ENCODE measurements at regions not wholly inside any gene's neighbourhood (a gene's known extent, or its start where the extent isn't known, plus 50 kb on each side); places are given as distances from the start of the nearest gene placed in this dataset.
"Not testable (repeated sequence)": the region's sequence is repeated elsewhere in the genome, so short reads cannot be mapped to it uniquely, and the experiment has no call there.

DNA sequence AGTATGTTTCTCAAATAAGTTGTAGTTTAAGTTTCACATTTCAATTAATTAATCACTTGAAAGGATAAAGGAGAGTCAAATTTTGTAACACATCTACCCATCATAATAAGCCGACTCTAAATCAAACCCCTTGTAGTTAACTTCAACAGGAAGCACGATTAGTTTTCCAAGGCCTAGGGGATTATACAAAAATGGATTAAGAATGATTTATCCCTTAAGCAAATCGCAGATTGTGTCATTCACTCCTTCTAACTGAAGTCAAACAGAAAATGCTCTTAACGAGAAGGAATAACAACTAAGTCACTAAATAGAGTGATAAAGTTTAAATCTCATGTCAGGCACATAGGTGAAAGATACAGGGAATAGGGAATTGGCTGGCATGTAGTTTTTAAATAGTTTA lies 792.8 kb downstream of the ZPLD1 start:
- H2BK12ac ChIP-seq (ENCODE audit: low read length): no peak overlapping the region
- H3K27ac ChIP-seq (replicated peaks; ENCODE audit: low read length): no peak overlapping the region
- no peak overlapping the region for H2BK5ac ChIP-seq (ENCODE audit: low read length)
- no peak overlapping the region for H2AK5ac ChIP-seq (ENCODE audit: low read depth, low read length)
- no peaks in the 10 kb centered on the region for H3K36me3 ChIP-seq (replicated peaks in 1 of 2; ENCODE audit: control insufficient read depth in 2 of 2, insufficient read depth in 2 of 2, low read length in 2 of 2)
- H3K4me2 ChIP-seq (ENCODE audit: insufficient read depth, low read length, poor library complexity, severe bottlenecking): no peak overlapping the region
- no peak overlapping the region for H3K18ac ChIP-seq (ENCODE audit: low read length)
- no peak overlapping the region for H3K4me3 ChIP-seq (ENCODE audit: low read length in 2 of 2)
- no peaks in the 10 kb centered on the region for H3K27me3 ChIP-seq (ENCODE audit: control insufficient read depth in 3 of 3, insufficient read depth in 3 of 3, low read depth in 1 of 3, low read length in 3 of 3)
- H3K9ac ChIP-seq (ENCODE audit: low read depth, low read length, poor library complexity): no peak overlapping the region
- no peaks in the 10 kb centered on the region for H3K9me3 ChIP-seq (replicated peaks in 1 of 2; ENCODE audit: control insufficient read depth in 2 of 2, insufficient read depth in 1 of 2, low read depth in 1 of 2, low read length in 2 of 2)
- DNase-seq (ENCODE audit: low spot score): no peak
- H3K4me1 ChIP-seq (ENCODE audit: control insufficient read depth in 2 of 2, insufficient read depth in 1 of 2, low read depth in 1 of 2, low read length in 2 of 2): no peaks in the 10 kb centered on the region
- H3K14ac ChIP-seq (ENCODE audit: low read length): no peak overlapping the region
- no peak overlapping the region for H3K23ac ChIP-seq (ENCODE audit: low read depth, low read length, poor library complexity)
- H4K8ac ChIP-seq (ENCODE audit: low read depth, low read length): no peak overlapping the region
- H2AFZ ChIP-seq (ENCODE audit: low read length): no peak overlapping the region
- H3K4ac ChIP-seq (ENCODE audit: low read length): no peak overlapping the region
- no peaks in the 10 kb centered on the region for H3K79me1 ChIP-seq (ENCODE audit: low read depth, low read length)
- no CpG with 5 or more reads among the region's 4 CpGs for WGBS, 2 donors (ENCODE audit: extremely low coverage in 2 of 2, insufficient read length in 2 of 2, insufficient replicate concordance in 1 of 2)
- H2BK15ac ChIP-seq (ENCODE audit: low read length): no peak overlapping the region
- no peak overlapping the region for H4K91ac ChIP-seq (ENCODE audit: low read depth, low read length, poor library complexity)
- H2BK120ac ChIP-seq (ENCODE audit: low read depth, low read length): no peak overlapping the region

DNA sequence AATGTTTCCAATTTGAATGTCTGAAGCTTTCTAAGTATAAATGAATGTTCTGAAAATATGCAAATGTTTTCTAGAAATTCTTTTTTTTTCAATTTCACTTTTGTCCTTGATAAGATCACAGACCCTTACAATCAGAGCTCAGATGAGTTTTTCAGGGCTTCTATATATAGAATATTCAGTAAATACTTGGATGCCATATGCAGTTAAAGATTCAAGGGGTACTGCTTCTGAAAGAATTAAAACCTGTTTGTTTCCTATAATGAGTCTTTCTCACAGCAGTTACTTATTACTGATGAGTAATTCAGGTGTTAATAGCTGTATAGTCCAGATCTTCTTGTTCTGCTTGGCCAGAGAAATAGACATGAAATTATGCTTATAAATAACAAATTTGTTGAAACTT lies 812.6 kb downstream of the ZPLD1 start:
- H2BK5ac ChIP-seq (ENCODE audit: low read length): no peak overlapping the region
- H3K9ac ChIP-seq (ENCODE audit: low read depth, low read length, poor library complexity): no peak overlapping the region
- DNase-seq (ENCODE audit: low spot score): no peak
- no peak overlapping the region for H2BK12ac ChIP-seq (ENCODE audit: low read length)
- H3K36me3 ChIP-seq (replicated peaks in 1 of 2; ENCODE audit: control insufficient read depth in 2 of 2, insufficient read depth in 2 of 2, low read length in 2 of 2): no peaks in the 10 kb centered on the region
- peaks cover 0 to 1% of the 10 kb centered on the region in 2 donors for H3K9me3 ChIP-seq (replicated peaks in 1 of 2; ENCODE audit: control insufficient read depth in 2 of 2, insufficient read depth in 1 of 2, low read depth in 1 of 2, low read length in 2 of 2)
- no peak overlapping the region for H3K4ac ChIP-seq (ENCODE audit: low read length)
- H4K8ac ChIP-seq (ENCODE audit: low read depth, low read length): no peak overlapping the region
- no peak overlapping the region for H2BK120ac ChIP-seq (ENCODE audit: low read depth, low read length)
- no peak overlapping the region for H3K23ac ChIP-seq (ENCODE audit: low read depth, low read length, poor library complexity)
- no peak overlapping the region for H2AK5ac ChIP-seq (ENCODE audit: low read depth, low read length)
- H3K18ac ChIP-seq (ENCODE audit: low read length): no peak overlapping the region
- no peak overlapping the region for H3K14ac ChIP-seq (ENCODE audit: low read length)
- no peak overlapping the region for H2AFZ ChIP-seq (ENCODE audit: low read length)
- no peak overlapping the region for H3K27ac ChIP-seq (replicated peaks; ENCODE audit: low read length)
- no peaks in the 10 kb centered on the region for H3K4me1 ChIP-seq (ENCODE audit: control insufficient read depth in 2 of 2, insufficient read depth in 1 of 2, low read depth in 1 of 2, low read length in 2 of 2)
- H4K91ac ChIP-seq (ENCODE audit: low read depth, low read length, poor library complexity): no peak overlapping the region
- H3K4me3 ChIP-seq (ENCODE audit: low read length in 2 of 2): no peak overlapping the region
- H3K4me2 ChIP-seq (ENCODE audit: insufficient read depth, low read length, poor library complexity, severe bottlenecking): no peak overlapping the region
- no peaks in the 10 kb centered on the region for H3K27me3 ChIP-seq (ENCODE audit: control insufficient read depth in 3 of 3, insufficient read depth in 3 of 3, low read depth in 1 of 3, low read length in 3 of 3)
- no peaks in the 10 kb centered on the region for H3K79me1 ChIP-seq (ENCODE audit: low read depth, low read length)
- H2BK15ac ChIP-seq (ENCODE audit: low read length): no peak overlapping the region

DNA sequence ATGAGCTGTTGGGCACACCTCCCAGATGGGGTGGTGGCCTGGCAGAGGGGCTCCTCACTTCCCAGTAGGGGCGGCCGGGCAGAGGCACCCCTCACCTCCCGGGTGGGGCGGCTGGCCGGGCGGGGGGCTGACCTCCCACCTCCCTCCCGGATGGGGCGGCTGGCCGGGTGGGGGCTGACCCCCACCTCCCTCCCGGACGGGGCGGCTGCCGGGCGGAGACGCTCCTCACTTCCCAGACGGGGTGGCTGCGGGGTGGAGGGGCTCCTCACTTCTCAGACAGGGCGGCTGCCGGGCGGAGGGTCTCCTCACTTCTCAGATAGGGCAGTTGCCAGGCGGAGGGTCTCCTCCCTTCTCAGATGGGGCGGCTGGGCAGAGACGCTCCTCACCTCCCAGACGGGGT lies 820.0 kb downstream of the ZPLD1 start:
- not testable (repeated sequence) for H3K23ac ChIP-seq (ENCODE audit: low read depth, low read length, poor library complexity); H3K9me3 ChIP-seq (replicated peaks in 1 of 2; ENCODE audit: control insufficient read depth in 2 of 2, insufficient read depth in 1 of 2, low read depth in 1 of 2, low read length in 2 of 2); H3K4me1 ChIP-seq (ENCODE audit: control insufficient read depth in 2 of 2, insufficient read depth in 1 of 2, low read depth in 1 of 2, low read length in 2 of 2); H2BK15ac ChIP-seq (ENCODE audit: low read length); H3K79me1 ChIP-seq (ENCODE audit: low read depth, low read length); H3K4me2 ChIP-seq (ENCODE audit: insufficient read depth, low read length, poor library complexity, severe bottlenecking); H3K27me3 ChIP-seq (ENCODE audit: control insufficient read depth in 3 of 3, insufficient read depth in 3 of 3, low read depth in 1 of 3, low read length in 3 of 3); H3K36me3 ChIP-seq (replicated peaks in 1 of 2; ENCODE audit: control insufficient read depth in 2 of 2, insufficient read depth in 2 of 2, low read length in 2 of 2); H3K4me3 ChIP-seq (ENCODE audit: low read length in 2 of 2); H4K91ac ChIP-seq (ENCODE audit: low read depth, low read length, poor library complexity); DNase-seq (ENCODE audit: low spot score); H2BK120ac ChIP-seq (ENCODE audit: low read depth, low read length); H3K4ac ChIP-seq (ENCODE audit: low read length); H2BK5ac ChIP-seq (ENCODE audit: low read length); H2BK12ac ChIP-seq (ENCODE audit: low read length); H4K8ac ChIP-seq (ENCODE audit: low read depth, low read length); H3K27ac ChIP-seq (replicated peaks; ENCODE audit: low read length); H3K9ac ChIP-seq (ENCODE audit: low read depth, low read length, poor library complexity); H2AK5ac ChIP-seq (ENCODE audit: low read depth, low read length); H3K14ac ChIP-seq (ENCODE audit: low read length); H3K18ac ChIP-seq (ENCODE audit: low read length); H2AFZ ChIP-seq (ENCODE audit: low read length)
- no CpG with 5 or more reads among the region's 24 CpGs for WGBS, 2 donors (ENCODE audit: extremely low coverage in 2 of 2, insufficient read length in 2 of 2, insufficient replicate concordance in 1 of 2)

DNA sequence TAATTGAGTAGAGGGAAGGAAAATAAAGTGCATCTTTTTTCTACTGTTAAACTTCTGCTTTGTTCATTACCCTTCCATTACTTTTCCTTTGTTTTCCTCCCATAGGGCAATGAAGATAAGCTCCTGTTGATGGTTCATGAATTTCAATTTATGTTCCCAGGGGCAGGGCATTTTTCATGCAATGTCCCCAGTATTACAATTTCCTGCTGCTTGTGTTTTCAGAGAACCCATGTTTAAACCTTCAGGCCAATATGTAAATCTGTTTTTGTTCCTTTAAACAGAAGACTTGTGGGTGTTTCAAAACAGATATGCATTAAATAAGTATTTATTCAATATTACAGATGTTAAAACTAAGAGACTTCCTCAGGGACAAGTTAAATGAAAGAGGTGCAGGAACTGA lies 834.5 kb downstream of the ZPLD1 start:
- Histone ChIP-seq H2AFZ (ENCODE audit: low read length) (no peak overlapping the region), H3K4me3 (ENCODE audit: low read length in 2 of 2) (no peak overlapping the region), H3K4me1 (ENCODE audit: control insufficient read depth in 2 of 2, insufficient read depth in 1 of 2, low read depth in 1 of 2, low read length in 2 of 2) (no peaks in the 10 kb centered on the region), H3K4ac (ENCODE audit: low read length) (no peak overlapping the region), H3K23ac (ENCODE audit: low read depth, low read length, poor library complexity) (no peak overlapping the region), H4K91ac (ENCODE audit: low read depth, low read length, poor library complexity) (no peak overlapping the region), H3K9ac (ENCODE audit: low read depth, low read length, poor library complexity) (no peak overlapping the region), H3K36me3 (replicated peaks in 1 of 2; ENCODE audit: control insufficient read depth in 2 of 2, insufficient read depth in 2 of 2, low read length in 2 of 2) (no peaks in the 10 kb centered on the region), H3K79me1 (ENCODE audit: low read depth, low read length) (no peaks in the 10 kb centered on the region), H2BK15ac (ENCODE audit: low read length) (no peak overlapping the region), H4K8ac (ENCODE audit: low read depth, low read length) (no peak overlapping the region), H2BK5ac (ENCODE audit: low read length) (no peak overlapping the region), H3K14ac (ENCODE audit: low read length) (no peak overlapping the region), H3K27ac (replicated peaks; ENCODE audit: low read length) (no peak overlapping the region), H3K18ac (ENCODE audit: low read length) (no peak overlapping the region), H2AK5ac (ENCODE audit: low read depth, low read length) (no peak overlapping the region), H3K27me3 (ENCODE audit: control insufficient read depth in 3 of 3, insufficient read depth in 3 of 3, low read depth in 1 of 3, low read length in 3 of 3) (no peaks in the 10 kb centered on the region), H3K4me2 (ENCODE audit: insufficient read depth, low read length, poor library complexity, severe bottlenecking) (no peak overlapping the region), H2BK12ac (ENCODE audit: low read length) (no peak overlapping the region), H2BK120ac (ENCODE audit: low read depth, low read length) (no peak overlapping the region), H3K9me3 (replicated peaks in 1 of 2; ENCODE audit: control insufficient read depth in 2 of 2, insufficient read depth in 1 of 2, low read depth in 1 of 2, low read length in 2 of 2) (peaks cover 0 to 3% of the 10 kb centered on the region in 2 donors)
- no peak for DNase-seq (ENCODE audit: low spot score)
